ENCODE measurements at regions not wholly inside any gene's neighbourhood (a gene's known extent, or its start where the extent isn't known, plus 50 kb on each side); places are given as distances from the start of the nearest gene placed in this dataset.

DNA sequence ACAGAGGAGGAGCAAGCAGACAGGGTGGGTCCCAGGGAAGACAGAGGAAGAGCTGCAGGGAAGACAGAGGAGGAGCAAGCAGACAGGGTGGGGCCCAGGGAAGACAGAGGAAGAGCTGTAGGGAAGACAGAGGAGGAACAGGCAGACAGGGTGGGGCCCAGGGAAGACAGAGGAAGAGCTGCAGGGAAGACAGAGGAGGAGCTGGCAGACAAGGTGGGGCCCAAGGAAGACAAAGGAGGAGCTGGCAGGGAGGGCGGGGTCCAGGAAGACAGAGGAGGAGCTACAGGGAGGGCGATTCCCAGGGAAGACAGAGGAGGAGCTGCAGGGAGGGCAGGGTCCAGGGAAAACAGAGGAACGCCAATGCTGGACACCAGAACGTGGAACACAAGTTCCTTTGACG, 66.5 kb downstream of the PLXNA1 start:
- dilution Hi-C loops (cut with MboI; ENCODE audit: extremely low pct_ligation_motif_present, low sequenced_read_pairs) (no loop called here), intact Hi-C loops (cut with micrococcal nuclease) (no loop called here)
- no peaks in the 10 kb centered on the region for H3K9me3 ChIP-seq (replicated peaks; ENCODE audit: control insufficient read depth, insufficient read depth, low read length)
- POLR2A ChIA-PET, result interaction anchor here (0.7 kb wide), 1 partner anchor 135 kb away, joined by 3 read pairs; no protein-coding TSS in a partner anchor
- no peak overlapping the region for H3K9ac ChIP-seq (replicated peaks; ENCODE audit: extremely low read depth, insufficient read depth, low read length)
- no TSS peak for BruUV-seq (replicated peaks)
- no peaks in the 10 kb centered on the region for H3K36me3 ChIP-seq (ENCODE audit: control insufficient read depth in 2 of 2, extremely low read depth in 1 of 2, insufficient read depth in 2 of 2, low read length in 2 of 2)
- no peak overlapping the region for H3K4me3 ChIP-seq (replicated peaks in 1 of 3; ENCODE audit: insufficient read depth in 1 of 3, low read depth in 1 of 3, low read length in 3 of 3)
- CTCF ChIA-PET, result no interaction called here
- no peak overlapping the region for H2AFZ ChIP-seq (ENCODE audit: low read depth, low read length)
- no peak for FAIRE-seq
- H3K27ac ChIP-seq (ENCODE audit: insufficient read depth, low read depth, low read length), result no peak overlapping the region
- no peak for TF ChIP-seq FOS (IDR thresholded peaks at IDR 0.05; ENCODE audit: borderline replicate concordance, insufficient read depth, low read length)
- TF ChIP-seq, protein P1, sequence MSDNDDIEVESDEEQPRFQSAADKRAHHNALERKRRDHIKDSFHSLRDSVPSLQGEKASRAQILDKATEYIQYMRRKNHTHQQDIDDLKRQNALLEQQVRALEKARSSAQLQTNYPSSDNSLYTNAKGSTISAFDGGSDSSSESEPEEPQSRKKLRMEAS (IDR thresholded peaks at IDR 0.05; ENCODE audit: insufficient read depth, insufficient read length), result no peak
- no peak for TF ChIP-seq JUN (IDR thresholded peaks at IDR 0.05; ENCODE audit: borderline replicate concordance, insufficient read depth, insufficient read length, low read depth)
- TF ChIP-seq POLR2AphosphoS5 (IDR thresholded peaks at IDR 0.05; ENCODE audit: insufficient read depth, low read depth, low read length), result no peak
- no peak for TF ChIP-seq EZH2 (IDR thresholded peaks at IDR 0.05; ENCODE audit: borderline replicate concordance, low read depth, low read length, severe bottlenecking)
- TF ChIP-seq, protein P2, sequence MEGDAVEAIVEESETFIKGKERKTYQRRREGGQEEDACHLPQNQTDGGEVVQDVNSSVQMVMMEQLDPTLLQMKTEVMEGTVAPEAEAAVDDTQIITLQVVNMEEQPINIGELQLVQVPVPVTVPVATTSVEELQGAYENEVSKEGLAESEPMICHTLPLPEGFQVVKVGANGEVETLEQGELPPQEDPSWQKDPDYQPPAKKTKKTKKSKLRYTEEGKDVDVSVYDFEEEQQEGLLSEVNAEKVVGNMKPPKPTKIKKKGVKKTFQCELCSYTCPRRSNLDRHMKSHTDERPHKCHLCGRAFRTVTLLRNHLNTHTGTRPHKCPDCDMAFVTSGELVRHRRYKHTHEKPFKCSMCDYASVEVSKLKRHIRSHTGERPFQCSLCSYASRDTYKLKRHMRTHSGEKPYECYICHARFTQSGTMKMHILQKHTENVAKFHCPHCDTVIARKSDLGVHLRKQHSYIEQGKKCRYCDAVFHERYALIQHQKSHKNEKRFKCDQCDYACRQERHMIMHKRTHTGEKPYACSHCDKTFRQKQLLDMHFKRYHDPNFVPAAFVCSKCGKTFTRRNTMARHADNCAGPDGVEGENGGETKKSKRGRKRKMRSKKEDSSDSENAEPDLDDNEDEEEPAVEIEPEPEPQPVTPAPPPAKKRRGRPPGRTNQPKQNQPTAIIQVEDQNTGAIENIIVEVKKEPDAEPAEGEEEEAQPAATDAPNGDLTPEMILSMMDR (IDR thresholded peaks at IDR 0.05; ENCODE audit: extremely low read depth in 1 of 2, insufficient read depth in 1 of 2, low read depth in 1 of 2, low read length in 2 of 2), result no peak
- TF ChIP-seq GATA2 (IDR thresholded peaks at IDR 0.05; ENCODE audit: insufficient read depth, insufficient read length, low read depth, low read length), result no peak
- no peak for TF ChIP-seq POLR2A (IDR thresholded peaks at IDR 0.05; ENCODE audit: low read depth, low read length)
- no peaks in the 10 kb centered on the region for H3K9me1 ChIP-seq (replicated peaks; ENCODE audit: control insufficient read depth, extremely low read depth, insufficient read depth, low read length)
- no peaks in the 10 kb centered on the region for H3K4me1 ChIP-seq (ENCODE audit: control insufficient read depth, extremely low read depth, insufficient read depth, low read length)
- H3K27me3 ChIP-seq (ENCODE audit: control insufficient read depth in 2 of 2, insufficient read depth in 2 of 2, low read length in 2 of 2), result no peaks in the 10 kb centered on the region
- H3K4me2 ChIP-seq (ENCODE audit: insufficient read depth, low read length), result no peak overlapping the region
- no peak for DNase-seq (ENCODE audit: low read depth, low spot score)
- no peaks in the 10 kb centered on the region for H4K20me1 ChIP-seq (replicated peaks; ENCODE audit: control insufficient read depth, extremely low read depth, insufficient read depth, low read length)
- no peaks in the 10 kb centered on the region for H3K79me2 ChIP-seq (ENCODE audit: control insufficient read depth, insufficient read depth, low read length)
